Neural cell (in vitro differentiated cells): ENCODE measurements at regions not wholly inside any gene's neighbourhood (a gene's known extent, or its start where the extent isn't known, plus 50 kb on each side); places are given as distances from the start of the nearest gene placed in this dataset.
"Not testable (repeated sequence)": the region's sequence is repeated elsewhere in the genome, so short reads cannot be mapped to it uniquely, and the experiment has no call there.

Experiments
- EP300 ChIP-seq: fragments of 450-650 bp; conservative IDR thresholded peaks from 2 replicates; pipeline ENCODE4 v1.6.1; 2014; ENCODE audit warnings: antibody characterized with exemption, mild to moderate bottlenecking, moderate library complexity; ENCODE audit not compliant: poor library complexity, severe bottlenecking
- EZH2 ChIP-seq: fragments of 200-600, 300-800 bp; shearing (Covaris generic), sonication (generic); IDR thresholded peaks from 2 replicates; pipeline ENCODE4 v1.6.1; 2014; ENCODE audit warnings: antibody characterized with exemption, low read length, borderline replicate concordance, mild to moderate bottlenecking; ENCODE audit not compliant: insufficient read depth, poor library complexity, severe bottlenecking
- POLR2AphosphoS5 ChIP-seq: IDR thresholded peaks from 2 replicates; pipeline ENCODE4 v1.6.1; 2012
- RAD21 ChIP-seq: fragments of 450-650 bp; conservative IDR thresholded peaks from 2 replicates; pipeline ENCODE4 v1.6.1; 2014; ENCODE audit warnings: antibody characterized with exemption, mild to moderate bottlenecking, moderate library complexity
- SMC3 ChIP-seq: fragments of 450-650 bp; conservative IDR thresholded peaks from 2 replicates; pipeline ENCODE4 v1.6.1; 2014; ENCODE audit warnings: antibody characterized with exemption, mild to moderate bottlenecking, moderate library complexity; ENCODE audit not compliant: poor library complexity
- TAF1 ChIP-seq: IDR thresholded peaks from 2 replicates; pipeline ENCODE4 v1.6.1; 2012; ENCODE audit warnings: low read depth
- TF ChIP-seq, protein P1 (sequence below): fragments of 450-650 bp; IDR thresholded peaks from 2 replicates; pipeline ENCODE4 v1.5.1; 2014; ENCODE audit warnings: antibody characterized with exemption, mild to moderate bottlenecking, moderate library complexity; ENCODE audit not compliant: poor library complexity, severe bottlenecking

DNA sequence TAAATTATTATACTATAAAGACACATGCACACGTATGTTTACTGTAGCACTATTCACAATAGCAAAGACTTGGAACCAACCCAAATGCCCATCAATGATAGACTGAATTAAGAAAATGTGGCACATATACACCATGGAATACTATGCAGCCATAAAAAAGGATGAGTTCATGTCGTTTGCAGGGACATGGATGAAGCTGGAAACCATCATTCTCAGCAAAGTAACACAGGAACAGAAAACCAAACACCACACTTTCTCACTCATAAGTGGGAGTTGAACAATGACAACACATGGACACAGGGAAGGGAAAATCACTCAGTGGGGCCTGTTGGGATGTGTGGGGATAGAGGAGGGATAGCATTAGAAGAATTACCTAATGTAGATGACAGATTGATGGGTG, 163.0 kb downstream of the CCDC71L start:
- TF ChIP-seq, protein P1, sequence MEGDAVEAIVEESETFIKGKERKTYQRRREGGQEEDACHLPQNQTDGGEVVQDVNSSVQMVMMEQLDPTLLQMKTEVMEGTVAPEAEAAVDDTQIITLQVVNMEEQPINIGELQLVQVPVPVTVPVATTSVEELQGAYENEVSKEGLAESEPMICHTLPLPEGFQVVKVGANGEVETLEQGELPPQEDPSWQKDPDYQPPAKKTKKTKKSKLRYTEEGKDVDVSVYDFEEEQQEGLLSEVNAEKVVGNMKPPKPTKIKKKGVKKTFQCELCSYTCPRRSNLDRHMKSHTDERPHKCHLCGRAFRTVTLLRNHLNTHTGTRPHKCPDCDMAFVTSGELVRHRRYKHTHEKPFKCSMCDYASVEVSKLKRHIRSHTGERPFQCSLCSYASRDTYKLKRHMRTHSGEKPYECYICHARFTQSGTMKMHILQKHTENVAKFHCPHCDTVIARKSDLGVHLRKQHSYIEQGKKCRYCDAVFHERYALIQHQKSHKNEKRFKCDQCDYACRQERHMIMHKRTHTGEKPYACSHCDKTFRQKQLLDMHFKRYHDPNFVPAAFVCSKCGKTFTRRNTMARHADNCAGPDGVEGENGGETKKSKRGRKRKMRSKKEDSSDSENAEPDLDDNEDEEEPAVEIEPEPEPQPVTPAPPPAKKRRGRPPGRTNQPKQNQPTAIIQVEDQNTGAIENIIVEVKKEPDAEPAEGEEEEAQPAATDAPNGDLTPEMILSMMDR: not testable (repeated sequence)
- not testable (repeated sequence) for TF ChIP-seq EP300, EZH2, TAF1, POLR2AphosphoS5, SMC3, RAD21
